ENCODE measurements at regions not wholly inside any gene's neighbourhood (a gene's known extent, or its start where the extent isn't known, plus 50 kb on each side); places are given as distances from the start of the nearest gene placed in this dataset.

- Histone ChIP-seq H3K4ac (ENCODE audit: low read depth in 1 of 2, low read length in 2 of 2) (no peak overlapping the region), H3K9ac (ENCODE audit: low read length) (no peak overlapping the region), H3K4me2 (ENCODE audit: low read length, poor library complexity, severe bottlenecking) (no peak overlapping the region), H3K18ac (ENCODE audit: low read depth in 1 of 2, low read length in 2 of 2) (no peak overlapping the region), H3K36me3 (ENCODE audit: control insufficient read depth in 1 of 2, insufficient read depth in 2 of 2, low read depth in 1 of 2, low read length in 2 of 2) (no peaks in the 10 kb centered on the region), H3K79me1 (replicated peaks; ENCODE audit: low read length, poor library complexity, severe bottlenecking) (no peaks in the 10 kb centered on the region), H3K23ac (ENCODE audit: low read length in 2 of 2) (no peak overlapping the region), H2BK12ac (ENCODE audit: low read length in 2 of 2) (no peak overlapping the region), H3K14ac (ENCODE audit: low read length in 2 of 2) (no peak overlapping the region), H2BK120ac (ENCODE audit: low read depth, low read length) (no peak overlapping the region), H4K8ac (ENCODE audit: low read length) (no peak overlapping the region), H4K91ac (ENCODE audit: low read length) (no peak overlapping the region), H2AK5ac (ENCODE audit: low read length, severe bottlenecking) (no peak overlapping the region), H3K4me1 (ENCODE audit: control insufficient read depth, insufficient read depth, low read depth, low read length) (no peaks in the 10 kb centered on the region), H2BK15ac (ENCODE audit: low read depth, poor library complexity, severe bottlenecking) (no peak overlapping the region), H3K9me3 (ENCODE audit: control insufficient read depth, low read length) (no peaks in the 10 kb centered on the region), H3K27ac (ENCODE audit: low read length, poor library complexity, severe bottlenecking) (no peak overlapping the region), H3K27me3 (ENCODE audit: control insufficient read depth in 1 of 2, insufficient read depth in 1 of 2, low read length in 2 of 2) (peaks cover 6 to 10% of the 10 kb centered on the region in 2 experiments), H3K4me3 (ENCODE audit: insufficient read depth in 1 of 2, low read depth in 1 of 2, low read length in 2 of 2) (no peak overlapping the region), H2AFZ (ENCODE audit: low read depth, low read length) (no peak overlapping the region), H2BK5ac (ENCODE audit: low read depth, low read length, poor library complexity, severe bottlenecking) (no peak overlapping the region)
- DNase-seq = no peak
- 93% methylated on average over 5 of the region's 7 CpGs for WGBS
Measured at GRCh38 chr20:6485351-6485750, 282.1 kb upstream of the BMP2 start.

- no peaks in the 10 kb centered on the region for H3K36me3 ChIP-seq (ENCODE audit: control insufficient read depth in 1 of 2, insufficient read depth in 2 of 2, low read depth in 1 of 2, low read length in 2 of 2)
- WGBS = 100% methylated on average over 1 of the region's 2 CpGs
- H2AFZ ChIP-seq (ENCODE audit: low read depth, low read length) = no peak overlapping the region
- no peak overlapping the region for H3K9ac ChIP-seq (ENCODE audit: low read length)
- H2BK120ac ChIP-seq (ENCODE audit: low read depth, low read length) = no peak overlapping the region
- no peaks in the 10 kb centered on the region for H3K79me1 ChIP-seq (replicated peaks; ENCODE audit: low read length, poor library complexity, severe bottlenecking)
- H2AK5ac ChIP-seq (ENCODE audit: low read length, severe bottlenecking) = no peak overlapping the region
- H3K4me3 ChIP-seq (ENCODE audit: insufficient read depth in 1 of 2, low read depth in 1 of 2, low read length in 2 of 2) = no peak overlapping the region
- H3K18ac ChIP-seq (ENCODE audit: low read depth in 1 of 2, low read length in 2 of 2) = no peak overlapping the region
- no peak overlapping the region for H4K91ac ChIP-seq (ENCODE audit: low read length)
- no peak overlapping the region for H4K8ac ChIP-seq (ENCODE audit: low read length)
- H3K27me3 ChIP-seq (ENCODE audit: control insufficient read depth in 1 of 2, insufficient read depth in 1 of 2, low read length in 2 of 2) = peaks cover 0 to 5% of the 10 kb centered on the region in 2 experiments
- H3K4ac ChIP-seq (ENCODE audit: low read depth in 1 of 2, low read length in 2 of 2) = no peak overlapping the region
- no peaks in the 10 kb centered on the region for H3K4me1 ChIP-seq (ENCODE audit: control insufficient read depth, insufficient read depth, low read depth, low read length)
- no peak overlapping the region for H2BK12ac ChIP-seq (ENCODE audit: low read length in 2 of 2)
- no peak overlapping the region for H3K23ac ChIP-seq (ENCODE audit: low read length in 2 of 2)
- no peak for DNase-seq
- no peak overlapping the region for H3K14ac ChIP-seq (ENCODE audit: low read length in 2 of 2)
- H3K27ac ChIP-seq (ENCODE audit: low read length, poor library complexity, severe bottlenecking) = no peak overlapping the region
- H2BK5ac ChIP-seq (ENCODE audit: low read depth, low read length, poor library complexity, severe bottlenecking) = no peak overlapping the region
- no peaks in the 10 kb centered on the region for H3K9me3 ChIP-seq (ENCODE audit: control insufficient read depth, low read length)
- H2BK15ac ChIP-seq (ENCODE audit: low read depth, poor library complexity, severe bottlenecking) = no peak overlapping the region
- H3K4me2 ChIP-seq (ENCODE audit: low read length, poor library complexity, severe bottlenecking) = no peak overlapping the region
Measured at GRCh38 chr20:6483727-6484126, 283.8 kb upstream of the BMP2 start.

- H2BK12ac ChIP-seq (ENCODE audit: low read length in 2 of 2) = no peak overlapping the region
- no peaks in the 10 kb centered on the region for H3K79me1 ChIP-seq (replicated peaks; ENCODE audit: low read length, poor library complexity, severe bottlenecking)
Measured at GRCh38 chr20:6482486-6482885, 285.0 kb upstream of the BMP2 start.

GRCh38 chr20:6480328-6481200 lies 286.9 kb upstream of the BMP2 start:
- Histone ChIP-seq H3K9me3 (ENCODE audit: control insufficient read depth, low read length) (no peaks in the 10 kb centered on the region), H3K27ac (ENCODE audit: low read length, poor library complexity, severe bottlenecking) (no peak overlapping the region), H2AK5ac (ENCODE audit: low read length, severe bottlenecking) (no peak overlapping the region), H3K36me3 (ENCODE audit: control insufficient read depth in 1 of 2, insufficient read depth in 2 of 2, low read depth in 1 of 2, low read length in 2 of 2) (no peaks in the 10 kb centered on the region), H2BK15ac (ENCODE audit: low read depth, poor library complexity, severe bottlenecking) (no peak overlapping the region), H4K8ac (ENCODE audit: low read length) (no peak overlapping the region), H3K4me1 (ENCODE audit: control insufficient read depth, insufficient read depth, low read depth, low read length) (no peaks in the 10 kb centered on the region), H2AFZ (ENCODE audit: low read depth, low read length) (no peak overlapping the region), H3K79me1 (replicated peaks; ENCODE audit: low read length, poor library complexity, severe bottlenecking) (no peaks in the 10 kb centered on the region), H3K4ac (ENCODE audit: low read depth in 1 of 2, low read length in 2 of 2) (no peak overlapping the region), H3K23ac (ENCODE audit: low read length in 2 of 2) (no peak overlapping the region), H3K27me3 (ENCODE audit: control insufficient read depth in 1 of 2, insufficient read depth in 1 of 2, low read length in 2 of 2) (peaks cover 0 to 5% of the 10 kb centered on the region in 2 experiments), H2BK5ac (ENCODE audit: low read depth, low read length, poor library complexity, severe bottlenecking) (no peak overlapping the region), H3K18ac (ENCODE audit: low read depth in 1 of 2, low read length in 2 of 2) (no peak overlapping the region), H3K14ac (ENCODE audit: low read length in 2 of 2) (no peak overlapping the region), H3K4me2 (ENCODE audit: low read length, poor library complexity, severe bottlenecking) (no peak overlapping the region), H2BK120ac (ENCODE audit: low read depth, low read length) (no peak overlapping the region), H3K4me3 (ENCODE audit: insufficient read depth in 1 of 2, low read depth in 1 of 2, low read length in 2 of 2) (no peak overlapping the region), H4K91ac (ENCODE audit: low read length) (no peak overlapping the region), H3K9ac (ENCODE audit: low read length) (no peak overlapping the region), H2BK12ac (ENCODE audit: low read length in 2 of 2) (no peak overlapping the region)
- 91% methylated on average over 7 of the region's 7 CpGs for WGBS
- no peak for DNase-seq

More at GRCh38 chr20:6482486-6482885, 285.0 kb upstream of the BMP2 start:
- H3K4me3 ChIP-seq (ENCODE audit: insufficient read depth in 1 of 2, low read depth in 1 of 2, low read length in 2 of 2) = no peak overlapping the region
- no peak overlapping the region for H3K27ac ChIP-seq (ENCODE audit: low read length, poor library complexity, severe bottlenecking)
- H3K9me3 ChIP-seq (ENCODE audit: control insufficient read depth, low read length) = no peaks in the 10 kb centered on the region
- no peak overlapping the region for H2AFZ ChIP-seq (ENCODE audit: low read depth, low read length)
- no peak overlapping the region for H3K9ac ChIP-seq (ENCODE audit: low read length)
- no peak overlapping the region for H3K23ac ChIP-seq (ENCODE audit: low read length in 2 of 2)
- H2BK5ac ChIP-seq (ENCODE audit: low read depth, low read length, poor library complexity, severe bottlenecking) = no peak overlapping the region
- H2BK120ac ChIP-seq (ENCODE audit: low read depth, low read length) = no peak overlapping the region
- no peaks in the 10 kb centered on the region for H3K4me1 ChIP-seq (ENCODE audit: control insufficient read depth, insufficient read depth, low read depth, low read length)
- H3K4me2 ChIP-seq (ENCODE audit: low read length, poor library complexity, severe bottlenecking) = no peak overlapping the region
- no peak overlapping the region for H2BK15ac ChIP-seq (ENCODE audit: low read depth, poor library complexity, severe bottlenecking)
- H3K14ac ChIP-seq (ENCODE audit: low read length in 2 of 2) = no peak overlapping the region
- H3K36me3 ChIP-seq (ENCODE audit: control insufficient read depth in 1 of 2, insufficient read depth in 2 of 2, low read depth in 1 of 2, low read length in 2 of 2) = no peaks in the 10 kb centered on the region
- H4K91ac ChIP-seq (ENCODE audit: low read length) = no peak overlapping the region
- H3K18ac ChIP-seq (ENCODE audit: low read depth in 1 of 2, low read length in 2 of 2) = no peak overlapping the region
- DNase-seq = no peak
- H4K8ac ChIP-seq (ENCODE audit: low read length) = no peak overlapping the region
- peaks cover 0 to 5% of the 10 kb centered on the region in 2 experiments for H3K27me3 ChIP-seq (ENCODE audit: control insufficient read depth in 1 of 2, insufficient read depth in 1 of 2, low read length in 2 of 2)
- no peak overlapping the region for H2AK5ac ChIP-seq (ENCODE audit: low read length, severe bottlenecking)
- no peak overlapping the region for H3K4ac ChIP-seq (ENCODE audit: low read depth in 1 of 2, low read length in 2 of 2)
